ENCODE measurements at regions not wholly inside any gene's neighbourhood (a gene's known extent, or its start where the extent isn't known, plus 50 kb on each side); places are given as distances from the start of the nearest gene placed in this dataset.
A peak's percentile ranks its signal among the peaks of the same experiment; 100 is the strongest.

- Histone ChIP-seq H3K27me3 (peaks cover 0 to 15% (median 0%) of the 10 kb centered on the region in 3 donors), H3K9me3 (peaks cover 0 to 13% (median 8%) of the 10 kb centered on the region in 4 donors), H3K36me3 (no peaks in the 10 kb centered on the region), H3K27ac (no peak overlapping the region), H3K4me1 (no peaks in the 10 kb centered on the region), H3K4me3 (no peak overlapping the region)
- no peak for TF ChIP-seq CTCF (IDR thresholded peaks at IDR 0.05)
- no peak for TF ChIP-seq EP300 (IDR thresholded peaks at IDR 0.05)
- TF ChIP-seq POLR2AphosphoS5 (IDR thresholded peaks at IDR 0.05) = no peak
- no peak for TF ChIP-seq POLR2A (IDR thresholded peaks at IDR 0.05)
- 79 to 88% (median 85%) methylated on average over 4 of the region's 4 CpGs for WGBS, 5 donors
- intact Hi-C loops (cut with DNase I; ENCODE audit: low total_unique reads) = no loop called here
- DNase-seq = no peak
Observed at GRCh38 chr16:77662246-77662645, 60.1 kb upstream of the NUDT7 start.

- TF ChIP-seq EP300 (IDR thresholded peaks at IDR 0.05) (no peak), POLR2A (IDR thresholded peaks at IDR 0.05) (no peak), CTCF (IDR thresholded peaks at IDR 0.05) (no peak), POLR2AphosphoS5 (IDR thresholded peaks at IDR 0.05) (no peak)
- Histone ChIP-seq H3K27me3 (peaks cover 0 to 15% (median 0%) of the 10 kb centered on the region in 3 donors), H3K9me3 (peaks cover 0 to 13% (median 8%) of the 10 kb centered on the region in 4 donors), H3K27ac (no peak overlapping the region), H3K36me3 (no peaks in the 10 kb centered on the region), H3K4me1 (no peaks in the 10 kb centered on the region), H3K4me3 (no peak overlapping the region)
- 80 to 97% (median 90%) methylated on average over 2 of the region's 2 CpGs for WGBS, 5 donors
- intact Hi-C loops (cut with DNase I; ENCODE audit: low total_unique reads) = no loop called here
- no peak for DNase-seq
Observed at GRCh38 chr16:77663711-77664110, 58.6 kb upstream of the NUDT7 start.

GRCh38 chr16:77666771-77667170, 55.5 kb upstream of the NUDT7 start:
- 55 to 73% (median 70%) methylated on average over 3 of the region's 3 CpGs for WGBS, 5 donors
- Histone ChIP-seq H3K4me3 (no peak overlapping the region), H3K36me3 (no peaks in the 10 kb centered on the region), H3K4me1 (no peaks in the 10 kb centered on the region), H3K27me3 (peaks cover 0 to 5% (median 0%) of the 10 kb centered on the region in 3 donors), H3K27ac (no peak overlapping the region), H3K9me3 (peaks cover 0 to 13% (median 8%) of the 10 kb centered on the region in 4 donors)
- TF ChIP-seq POLR2A (IDR thresholded peaks at IDR 0.05) = no peak
- TF ChIP-seq POLR2AphosphoS5 (IDR thresholded peaks at IDR 0.05) = no peak
- no peak for TF ChIP-seq CTCF (IDR thresholded peaks at IDR 0.05)
- TF ChIP-seq EP300 (IDR thresholded peaks at IDR 0.05) = no peak
- intact Hi-C loops (cut with DNase I; ENCODE audit: low total_unique reads) = no loop called here
- DNase-seq = no peak

- peak in 1 of 2 donors; percentile 58 for DNase-seq
Observed at GRCh38 chr16:77668201-77668600, 54.1 kb upstream of the NUDT7 start.

More at GRCh38 chr16:77668201-77668600, 54.1 kb upstream of the NUDT7 start:
- WGBS, 5 donors = 56 to 89% (median 81%) methylated on average over 1 of the region's 1 CpG
- Histone ChIP-seq H3K9me3 (peaks cover 0 to 3% (median 0%) of the 10 kb centered on the region in 4 donors), H3K4me1 (no peaks in the 10 kb centered on the region), H3K27me3 (peaks cover 0 to 6% (median 0%) of the 10 kb centered on the region in 3 donors), H3K36me3 (no peaks in the 10 kb centered on the region), H3K4me3 (no peak overlapping the region), H3K27ac (no peak overlapping the region)
- TF ChIP-seq POLR2AphosphoS5 (IDR thresholded peaks at IDR 0.05) (no peak), EP300 (IDR thresholded peaks at IDR 0.05) (no peak), CTCF (IDR thresholded peaks at IDR 0.05) (no peak), POLR2A (IDR thresholded peaks at IDR 0.05) (no peak)
- intact Hi-C loops (cut with DNase I; ENCODE audit: low total_unique reads) = no loop called here

All from stomach (tissue), 8 donors.